Stimulated activated CD4-positive, alpha-beta T cell treated with anti-CD3 and anti-CD28 coated beads, TNF-alpha, amount 100 ng/mL, for 48 hours (primary cell): ENCODE measurements at regions not wholly inside any gene's neighbourhood (a gene's known extent, or its start where the extent isn't known, plus 50 kb on each side); places are given as distances from the start of the nearest gene placed in this dataset.
"Not testable (repeated sequence)": the region's sequence is repeated elsewhere in the genome, so short reads cannot be mapped to it uniquely, and the experiment has no call there.

ENCODE experiments used
- DNase-seq, 3 donors: peaks; one replicate each; pipeline ENCODE4 v3.0.0-alpha.2; 2020; ENCODE audit warnings: low read depth in 3 of 3

GRCh38 chr9:107586493-107586892 lies 96.9 kb upstream of the KLF4 start:
- no peak for DNase-seq

- no peak for DNase-seq
These were observed 95.9 kb upstream of the KLF4 start for GRCh38 chr9:107585465-107585864.

DNA sequence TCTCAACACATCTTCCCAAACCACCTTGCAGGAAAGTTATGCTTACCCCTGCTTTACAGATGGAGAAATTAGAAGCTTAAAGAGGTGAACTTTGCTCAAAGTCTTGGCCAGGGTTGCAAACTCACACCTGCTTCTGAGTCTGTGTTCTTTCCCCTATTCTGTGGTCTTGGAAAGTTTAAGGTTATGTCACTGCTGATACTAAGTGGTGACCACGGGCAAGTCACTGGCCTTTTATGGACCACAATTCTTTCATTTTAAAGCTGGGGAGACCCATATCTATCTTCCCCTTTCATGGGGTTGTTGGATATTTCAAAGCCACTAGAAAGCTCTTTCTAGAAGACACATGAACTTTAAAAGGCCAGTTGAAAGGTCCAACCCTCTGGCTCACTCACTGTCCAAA lies 95.4 kb upstream of the KLF4 start:
- no peak for DNase-seq

DNA sequence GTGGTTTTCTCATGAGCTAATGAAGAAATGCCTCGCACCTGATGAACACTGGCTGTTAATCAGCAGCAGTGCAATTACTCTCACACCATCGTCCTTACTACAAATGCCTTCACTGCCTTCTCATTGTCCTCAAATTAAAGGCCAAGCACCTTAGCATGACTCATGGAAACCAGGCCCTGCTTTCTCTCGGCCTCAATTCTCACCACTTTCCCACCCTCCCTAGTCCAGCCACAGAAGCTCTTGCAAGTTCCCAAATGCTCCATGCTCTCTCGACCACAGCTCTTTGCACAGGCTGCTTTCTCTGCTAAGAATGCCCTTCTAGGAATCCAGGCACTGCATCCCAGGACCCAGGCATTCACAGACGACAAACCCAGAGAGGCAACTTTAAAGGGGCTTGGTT lies 94.6 kb upstream of the KLF4 start:
- DNase-seq: no peak

- no peak for DNase-seq
These were observed 87.7 kb upstream of the KLF4 start for GRCh38 chr9:107577140-107577776.

DNA sequence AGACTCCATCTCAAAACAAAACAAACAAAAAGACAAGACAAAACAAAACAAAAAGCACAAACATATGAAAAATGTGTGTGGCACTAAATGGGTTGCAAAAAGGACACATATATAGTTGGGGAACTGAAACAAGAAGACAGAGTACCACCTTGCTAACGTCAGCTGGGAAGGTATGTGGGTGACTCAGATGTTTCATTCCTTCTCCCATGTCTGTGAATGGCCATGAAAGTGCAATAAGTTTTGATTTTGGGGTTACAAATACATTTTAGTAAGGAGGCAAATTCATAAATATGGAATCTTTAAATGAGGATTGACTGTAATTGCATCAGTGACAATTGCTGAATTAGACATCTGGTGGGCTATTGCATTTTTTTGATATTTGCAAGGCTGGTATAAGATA lies 81.6 kb upstream of the KLF4 start:
- no peak for DNase-seq

GRCh38 chr9:107569174-107569573 lies 79.6 kb upstream of the KLF4 start:
- DNase-seq: no peak

DNA sequence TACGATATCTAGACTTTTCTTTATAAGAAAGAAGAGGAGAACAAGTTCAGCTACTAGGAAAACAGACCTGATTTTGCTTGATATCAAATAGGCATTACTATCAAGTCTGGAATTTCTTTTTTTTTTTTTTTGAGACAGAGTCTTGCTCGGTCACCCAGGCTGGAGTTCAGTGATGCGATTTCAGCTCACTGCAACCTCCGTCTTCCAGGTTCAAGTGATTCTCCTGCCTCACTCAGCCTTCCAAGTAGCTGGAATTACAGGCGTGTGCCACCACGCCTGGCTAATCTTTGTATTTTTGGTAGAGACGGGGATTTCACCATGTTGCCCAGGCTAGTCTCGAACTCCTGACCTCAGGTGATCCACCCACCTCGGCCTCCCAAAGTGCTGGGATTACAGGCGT lies 78.8 kb upstream of the KLF4 start:
- not testable (repeated sequence) for DNase-seq

- DNase-seq: no peak
These were observed 77.9 kb upstream of the KLF4 start for GRCh38 chr9:107567462-107567861.

GRCh38 chr9:107566611-107567061 lies 77.1 kb upstream of the KLF4 start:
- no peak for DNase-seq

DNA sequence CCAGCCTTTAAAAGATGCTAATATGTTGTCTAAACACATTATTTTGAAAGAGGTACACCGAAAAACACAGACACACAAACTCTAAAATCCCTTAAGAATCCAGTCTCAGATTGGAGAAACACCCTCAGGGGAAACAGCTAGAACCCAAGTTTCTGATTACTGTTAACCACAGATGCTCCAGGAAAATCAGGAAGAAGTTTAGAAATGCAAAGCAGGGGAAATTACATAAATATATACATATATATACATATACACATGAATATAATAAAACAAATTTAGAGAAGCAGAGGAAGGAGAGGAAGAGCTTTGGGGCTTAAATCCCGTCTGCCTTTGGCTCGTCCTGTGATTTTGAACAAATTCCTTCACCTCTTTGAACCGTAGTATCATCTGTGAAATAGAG lies 73.2 kb upstream of the KLF4 start:
- no peak for DNase-seq

DNA sequence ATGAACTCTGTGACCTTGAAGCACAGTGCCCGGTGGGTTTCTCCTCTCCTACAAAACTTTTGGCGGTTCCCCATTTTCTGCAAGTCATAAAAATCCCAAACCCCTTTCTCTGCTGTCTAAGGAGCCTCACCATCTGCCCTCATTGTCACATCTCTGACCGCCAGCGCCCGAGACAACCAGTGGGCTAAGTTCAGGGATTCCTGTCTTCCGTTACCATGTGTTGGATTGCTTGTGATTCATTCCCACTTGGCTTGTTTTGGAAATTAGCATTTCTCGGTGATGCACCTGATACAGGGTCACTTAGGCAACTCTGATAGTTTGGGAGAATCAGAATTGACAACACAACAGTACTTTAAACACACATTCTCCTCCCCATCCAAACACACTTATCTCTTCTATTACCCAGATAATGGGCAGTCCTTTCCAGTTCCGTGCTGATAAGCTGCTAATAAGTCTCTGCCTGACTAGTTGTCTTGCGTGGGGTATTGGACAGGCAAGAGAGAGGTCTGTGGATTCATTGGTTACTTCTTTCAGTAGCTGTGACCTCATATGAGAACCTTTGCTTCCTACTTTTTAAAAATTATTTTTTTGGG lies 70.0 kb upstream of the KLF4 start:
- DNase-seq: no peak

DNA sequence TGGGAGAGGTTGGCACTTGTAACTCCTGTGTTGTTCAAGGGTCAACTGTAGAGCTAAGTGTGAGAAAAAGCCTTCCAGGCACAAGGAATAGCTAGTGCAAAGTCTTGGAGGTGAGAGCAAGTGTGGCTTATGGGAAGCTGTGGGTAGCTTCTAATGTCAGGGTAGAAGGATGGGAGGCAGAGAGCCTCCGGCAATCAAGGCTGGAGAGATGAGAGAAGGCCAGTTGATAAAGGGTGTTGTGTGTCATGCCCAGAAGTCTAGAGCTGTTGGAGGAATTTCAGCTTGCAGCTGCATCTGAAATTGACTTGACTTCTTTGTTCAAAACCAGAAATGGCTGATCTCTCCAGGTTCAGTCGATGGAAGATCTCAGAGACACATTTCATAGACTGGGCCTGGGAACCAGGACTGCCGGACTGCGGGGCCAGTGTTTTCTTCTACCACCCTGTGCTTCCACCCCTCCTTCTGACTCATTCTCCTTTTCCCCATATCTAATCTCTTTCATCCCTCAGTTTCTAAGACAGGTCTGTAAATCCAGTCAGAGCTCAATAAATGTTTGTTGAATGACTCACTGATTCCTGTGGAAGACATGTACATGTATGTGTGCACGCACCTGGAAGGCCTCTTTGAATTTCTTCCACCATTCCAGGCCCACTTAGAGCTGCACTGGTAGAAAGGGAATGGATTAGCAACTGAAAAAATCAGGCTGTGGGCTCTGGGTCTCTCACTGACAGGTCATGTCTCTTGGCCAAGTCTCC lies 67.8 kb upstream of the KLF4 start:
- DNase-seq: no peak

DNA sequence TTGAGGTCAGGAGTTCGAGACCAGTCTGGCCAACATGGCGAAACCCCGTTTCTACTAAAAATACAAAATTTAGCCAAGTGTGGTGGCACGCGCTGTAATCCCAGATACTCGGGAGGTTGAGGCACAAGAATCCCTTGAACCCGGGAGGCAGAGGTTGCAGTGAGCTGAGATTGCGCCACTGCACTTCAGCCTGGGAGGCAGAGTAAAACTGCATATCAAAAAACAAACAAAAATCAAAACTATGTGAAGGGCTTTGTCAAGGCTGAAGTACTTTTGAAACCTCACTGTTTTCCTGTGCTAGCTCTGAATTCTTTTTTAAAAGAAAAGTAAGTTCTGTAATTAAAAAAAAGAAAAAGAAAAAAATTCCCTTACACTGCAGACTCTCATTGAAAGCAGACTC lies 65.1 kb upstream of the KLF4 start:
- DNase-seq: no peak

- no peak for DNase-seq
These were observed 59.0 kb upstream of the KLF4 start for GRCh38 chr9:107548298-107549142.

DNA sequence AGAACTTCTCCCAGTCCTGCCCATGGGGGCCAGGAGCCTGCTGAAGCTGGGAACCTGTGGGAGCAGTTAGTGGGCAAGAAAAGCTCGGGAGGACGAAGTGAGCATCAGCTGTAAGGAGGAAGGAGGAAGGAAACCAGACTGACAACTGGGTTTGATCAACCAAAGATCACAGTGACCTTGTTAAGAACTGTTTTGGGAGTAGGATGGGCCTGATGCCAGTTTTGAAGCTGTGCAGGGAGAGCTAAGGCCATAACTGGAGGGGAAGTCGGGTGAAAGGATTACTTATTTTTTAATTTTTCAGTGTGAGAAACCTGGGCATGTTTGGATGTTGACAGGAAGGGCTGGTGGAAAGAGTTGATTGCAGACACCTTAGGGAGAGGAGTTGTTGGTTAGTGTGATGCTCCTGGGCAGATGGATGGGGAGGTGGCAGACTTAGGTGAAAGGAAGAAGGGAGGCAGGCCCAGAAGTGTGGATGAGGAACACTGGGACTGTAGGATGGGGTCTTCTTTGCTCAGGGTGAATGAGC lies 58.3 kb upstream of the KLF4 start:
- no peak for DNase-seq

GRCh38 chr9:107547303-107547702 lies 57.7 kb upstream of the KLF4 start:
- DNase-seq: no peak

DNA sequence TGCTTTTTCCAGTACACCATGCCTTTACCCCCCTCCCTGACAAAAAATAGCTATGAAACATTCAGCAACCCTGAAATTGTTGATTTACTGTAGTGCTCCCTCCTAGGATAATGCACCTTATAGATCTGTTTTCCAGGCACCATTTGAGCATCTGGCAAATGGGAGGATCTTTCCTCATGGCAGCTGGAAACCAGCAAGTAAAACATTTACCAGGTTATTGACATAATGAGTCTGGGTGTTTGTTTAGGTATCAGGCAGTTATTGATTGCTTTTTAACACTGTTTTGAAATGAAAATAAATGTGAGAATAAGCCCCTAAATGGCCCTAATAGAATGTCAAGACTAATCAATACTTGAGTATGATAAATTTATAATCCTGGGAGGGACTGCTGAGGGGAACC lies 57.3 kb upstream of the KLF4 start:
- no peak for DNase-seq

- no peak for DNase-seq
These were observed 55.5 kb upstream of the KLF4 start for GRCh38 chr9:107545036-107545435.

- no peak for DNase-seq
These were observed 53.0 kb upstream of the KLF4 start for GRCh38 chr9:107542411-107543157.

DNA sequence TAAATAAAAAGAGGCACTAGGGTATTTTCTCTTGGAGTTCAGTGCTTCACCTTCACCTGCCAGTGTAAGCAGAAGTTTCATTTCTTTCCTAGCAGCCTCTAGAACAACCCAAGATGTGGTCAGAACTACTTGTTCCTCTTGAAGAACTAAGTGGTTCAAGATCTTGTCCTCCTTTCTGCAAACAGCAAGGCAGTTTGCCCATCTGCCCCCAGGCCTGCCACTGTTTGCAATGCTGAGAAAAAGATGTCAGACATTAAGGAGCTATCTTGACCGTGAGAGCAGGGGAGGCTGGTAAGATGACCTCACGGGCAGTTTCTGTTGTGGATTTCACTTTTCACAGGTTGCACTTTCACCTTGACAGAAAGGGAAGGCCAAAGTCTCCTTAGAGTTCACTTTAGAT lies 52.0 kb upstream of the KLF4 start:
- no peak for DNase-seq
